GM18909 (cell line): ENCODE measurements at regions not wholly inside any gene's neighbourhood (a gene's known extent, or its start where the extent isn't known, plus 50 kb on each side); places are given as distances from the start of the nearest gene placed in this dataset.
"Not testable (repeated sequence)": the region's sequence is repeated elsewhere in the genome, so short reads cannot be mapped to it uniquely, and the experiment has no call there.

Source experiments
- ATAC-seq: cut with Tn5 transposase; IDR thresholded peaks from one replicate; pipeline ENCODE4 v1.9.1; 2021; ENCODE audit warnings: mild to moderate bottlenecking; ENCODE audit not compliant: unreplicated experiment, poor library complexity

- not testable (repeated sequence) for ATAC-seq
Observed at GRCh38 chr7:73186589-73187309, 100.9 kb upstream of the SPDYE9 start.

DNA sequence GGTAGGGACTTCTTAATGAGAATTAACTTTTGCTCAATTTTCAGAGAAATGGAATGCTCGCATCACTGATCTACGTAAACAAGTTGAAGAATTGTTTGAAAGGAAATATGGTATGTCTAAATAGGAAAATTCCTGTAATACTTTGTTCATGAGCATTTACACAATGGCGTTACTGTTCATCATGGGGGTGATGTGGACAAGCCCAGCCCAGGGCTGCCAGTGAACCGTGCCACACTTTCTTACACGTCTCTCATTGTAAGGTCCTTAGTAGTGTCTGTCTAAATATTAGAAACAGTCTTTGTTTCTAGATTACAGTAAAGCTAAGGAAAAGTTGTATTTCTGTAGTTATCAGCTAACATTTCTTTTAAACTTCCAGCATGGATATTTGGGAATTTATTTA is 91.0 kb upstream of the SPDYE9 start:
- not testable (repeated sequence) for ATAC-seq

DNA sequence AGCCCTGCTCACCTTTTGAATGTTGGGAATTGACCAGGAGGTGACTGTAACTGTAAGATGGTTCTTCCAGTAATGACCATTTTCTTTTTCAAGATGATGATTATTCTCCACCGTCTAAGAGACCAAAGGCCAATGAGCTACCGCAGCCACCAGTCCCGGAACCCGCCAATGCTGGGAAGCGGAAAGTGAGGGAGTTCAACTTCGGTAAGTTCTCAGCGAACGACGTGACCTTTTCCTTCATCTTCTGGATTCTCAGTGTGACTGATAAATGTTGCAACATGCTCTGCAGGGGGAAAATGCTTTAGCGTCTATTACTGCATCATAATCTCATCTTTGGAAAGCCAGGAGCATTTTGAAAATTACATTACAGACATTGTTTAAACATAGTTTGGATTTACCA is 89.5 kb upstream of the SPDYE9 start:
- ATAC-seq = not testable (repeated sequence)

DNA sequence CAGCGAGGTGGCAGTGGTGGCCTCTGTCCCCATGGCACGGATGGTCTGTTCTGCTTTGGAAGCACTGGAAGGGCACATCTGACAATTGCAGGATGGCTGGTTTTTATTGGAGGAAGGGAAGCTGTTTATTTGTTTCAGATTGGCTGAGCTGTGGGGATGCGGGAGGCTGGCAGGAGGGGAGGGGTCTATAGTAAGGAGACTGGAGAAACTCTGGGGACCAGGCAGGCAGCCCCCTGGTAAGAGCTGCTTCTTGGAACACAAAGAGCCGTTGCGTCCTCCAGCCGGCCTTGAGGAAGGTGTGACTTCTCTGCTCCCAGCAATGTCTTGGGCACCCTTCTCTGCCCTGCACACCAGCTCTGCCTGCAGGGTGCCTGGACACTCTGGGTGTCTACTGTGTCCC is 85.1 kb upstream of the SPDYE9 start:
- not testable (repeated sequence) for ATAC-seq

GRCh38 chr7:73170415-73170814 is 84.6 kb upstream of the SPDYE9 start:
- ATAC-seq = not testable (repeated sequence)

DNA sequence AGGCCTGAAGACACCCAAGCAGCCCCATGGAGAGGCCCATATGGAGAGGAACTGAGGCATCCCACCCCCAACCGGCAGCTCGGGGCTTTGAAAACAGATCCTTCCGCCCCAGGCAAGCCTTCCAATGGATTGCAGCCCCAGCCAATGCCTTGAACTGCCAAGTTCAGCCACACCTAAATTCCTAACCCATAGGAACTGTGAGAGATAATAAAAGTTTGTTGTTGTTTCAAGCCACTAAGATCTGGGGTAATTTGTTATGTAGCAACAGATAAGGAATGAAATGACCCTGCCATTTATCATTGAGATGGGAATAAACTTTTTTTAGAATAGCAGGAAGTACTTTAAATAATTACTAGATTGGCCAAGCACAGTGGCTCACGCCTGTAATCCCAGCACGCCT is 80.3 kb upstream of the SPDYE9 start:
- ATAC-seq = not testable (repeated sequence)

DNA sequence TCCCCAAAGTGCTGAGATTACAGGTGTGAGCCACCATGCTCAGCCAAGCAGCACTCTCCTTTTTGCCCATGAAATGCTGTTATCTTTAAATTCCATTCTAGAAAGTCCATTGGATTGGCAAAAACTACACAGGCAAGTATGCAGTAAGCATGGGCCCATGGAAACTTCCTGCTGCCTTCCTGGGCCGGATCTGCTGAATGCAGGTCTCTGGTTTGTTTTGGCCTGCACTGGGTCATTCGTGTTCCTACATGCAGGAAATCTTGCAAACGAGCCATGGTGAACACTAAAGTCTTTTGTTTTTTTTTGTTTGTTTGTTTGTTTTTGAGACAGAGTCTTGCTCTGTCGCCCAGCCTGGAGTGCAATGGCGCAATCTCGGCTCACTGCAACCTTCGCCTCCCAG is 76.8 kb upstream of the SPDYE9 start:
- not testable (repeated sequence) for ATAC-seq

DNA sequence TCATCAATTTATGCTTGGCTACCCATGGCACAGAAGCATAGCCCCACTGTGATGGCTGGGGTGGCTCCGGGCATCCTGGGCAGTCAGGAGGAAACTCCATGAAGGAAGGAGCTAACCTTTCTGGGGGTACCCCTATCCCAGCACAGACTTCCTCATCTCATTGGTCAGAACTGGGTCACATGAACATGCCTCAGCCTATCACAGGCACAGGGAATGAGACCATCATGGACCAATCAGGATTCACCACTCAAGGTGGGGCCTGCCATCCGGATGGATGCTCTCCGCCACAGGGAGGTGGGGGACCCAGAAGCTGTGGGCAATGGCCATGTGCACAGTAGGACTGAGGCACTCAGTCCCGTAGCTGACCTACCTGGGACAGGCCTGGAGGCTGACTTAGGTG is 75.9 kb upstream of the SPDYE9 start:
- not testable (repeated sequence) for ATAC-seq

DNA sequence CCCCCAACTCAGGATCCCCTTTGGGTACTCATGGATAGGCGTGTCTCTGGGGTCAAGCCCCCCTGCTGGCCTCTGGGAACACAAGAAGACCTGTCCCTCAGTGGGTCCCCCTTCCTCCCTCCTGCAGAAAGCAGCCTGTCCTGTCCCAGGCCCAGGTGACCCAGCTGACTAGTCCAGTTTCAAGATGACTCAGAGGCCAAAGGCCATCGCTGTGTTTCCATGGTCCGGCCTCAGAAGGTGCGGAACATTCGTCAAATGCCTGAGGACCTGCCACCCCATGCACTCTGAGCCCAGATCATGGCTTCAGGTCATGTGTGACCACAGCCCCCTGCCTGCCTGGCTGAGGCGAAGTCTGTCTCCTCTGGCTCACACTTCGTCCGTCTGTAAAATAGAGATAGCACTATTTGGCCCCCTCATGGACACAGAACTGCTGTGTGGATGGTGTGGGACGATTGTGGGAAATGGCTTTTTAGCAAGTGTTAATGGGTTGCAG is 71.4 kb upstream of the SPDYE9 start:
- ATAC-seq = not testable (repeated sequence)

DNA sequence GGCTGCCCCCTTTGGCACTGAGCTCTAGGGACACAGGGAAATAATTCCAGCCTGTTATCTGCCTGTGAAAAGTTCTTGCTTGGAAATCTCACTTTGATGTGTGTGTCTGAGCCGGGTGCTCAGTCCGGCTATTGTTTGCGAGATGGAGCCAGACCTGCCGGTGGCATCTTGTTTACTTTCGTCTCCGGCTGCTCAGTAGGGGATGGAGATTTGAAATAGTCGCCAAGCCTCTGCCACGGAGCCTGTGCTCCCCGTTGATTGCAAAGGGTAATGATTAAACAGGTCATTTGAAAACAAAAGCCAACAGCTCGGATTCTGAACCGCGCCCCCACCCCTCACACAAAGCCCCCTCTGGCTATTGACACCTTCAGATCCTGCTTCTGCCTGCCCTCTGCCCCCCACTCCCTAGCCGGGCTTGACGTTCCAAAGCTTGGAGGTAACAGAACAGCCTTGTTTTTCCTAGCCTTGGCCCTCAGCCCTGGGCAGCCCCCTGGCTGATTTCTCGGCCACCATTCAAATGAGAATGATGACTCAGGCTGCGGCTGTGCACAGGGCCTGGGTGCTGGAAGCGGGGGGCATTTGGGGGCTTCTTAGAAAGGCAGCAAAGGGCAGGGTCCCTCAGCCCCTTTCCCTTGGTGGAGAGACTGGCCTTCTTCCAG is 70.8 kb upstream of the SPDYE9 start:
- ATAC-seq = not testable (repeated sequence)

DNA sequence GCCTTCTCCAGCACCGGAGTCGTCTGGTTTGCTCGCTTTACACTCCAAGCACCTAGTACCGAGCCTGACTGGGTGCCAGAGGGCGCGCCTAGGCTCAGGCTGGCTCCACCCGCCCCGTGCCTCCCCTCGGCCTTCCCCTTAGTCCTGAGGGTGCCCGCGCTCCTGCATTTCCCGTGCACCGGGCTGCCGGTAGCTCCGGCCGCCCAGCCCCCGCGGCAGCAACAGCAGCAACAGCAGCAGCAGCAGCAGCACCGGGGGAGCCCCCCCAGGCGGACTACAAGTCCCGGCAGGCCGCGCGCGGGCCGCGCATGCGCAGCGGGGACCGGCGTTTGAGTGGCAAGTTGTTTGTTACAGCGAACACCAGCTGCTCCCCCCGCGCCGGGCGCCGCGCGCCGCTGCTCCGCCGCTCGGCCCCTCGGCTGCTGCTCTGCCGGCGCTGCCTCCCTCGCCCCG is 68.8 kb upstream of the SPDYE9 start:
- ATAC-seq = peak; percentile 91

DNA sequence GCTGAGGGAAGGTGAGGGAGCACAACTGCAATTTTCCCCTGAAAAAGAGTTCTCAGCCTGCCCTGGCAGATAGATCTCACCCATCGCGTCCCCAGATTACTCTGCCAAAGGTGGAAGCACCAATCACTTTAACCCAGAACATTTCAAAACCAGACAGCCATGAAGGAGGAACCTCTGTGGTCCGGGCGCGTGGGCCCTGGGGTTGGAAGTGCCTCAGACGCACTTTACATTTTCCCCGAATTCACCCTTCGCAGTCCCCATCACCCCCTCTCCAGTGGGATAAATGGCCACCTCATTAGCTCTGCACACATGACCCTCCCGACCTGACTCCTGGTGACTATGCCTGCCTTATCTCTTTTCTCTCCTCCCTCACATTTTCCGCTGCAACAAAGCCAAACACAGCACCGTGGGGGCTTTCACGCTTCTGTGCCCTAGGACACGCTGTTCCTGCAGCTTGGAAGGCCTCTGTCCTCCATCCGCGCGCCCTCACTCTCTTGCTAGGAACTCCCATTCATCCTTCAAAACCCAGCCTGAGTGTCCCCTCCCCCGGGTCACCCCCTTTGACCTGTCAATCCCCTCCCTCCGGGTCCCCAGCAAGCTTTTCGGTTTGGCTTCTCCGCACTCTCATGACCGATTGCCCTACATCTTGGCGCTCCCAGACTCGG is 68.2 kb upstream of the SPDYE9 start:
- not testable (repeated sequence) for ATAC-seq

GRCh38 chr7:73148570-73148969 is 62.7 kb upstream of the SPDYE9 start:
- ATAC-seq = not testable (repeated sequence)

GRCh38 chr7:73147681-73148080 is 61.8 kb upstream of the SPDYE9 start:
- ATAC-seq = not testable (repeated sequence)

DNA sequence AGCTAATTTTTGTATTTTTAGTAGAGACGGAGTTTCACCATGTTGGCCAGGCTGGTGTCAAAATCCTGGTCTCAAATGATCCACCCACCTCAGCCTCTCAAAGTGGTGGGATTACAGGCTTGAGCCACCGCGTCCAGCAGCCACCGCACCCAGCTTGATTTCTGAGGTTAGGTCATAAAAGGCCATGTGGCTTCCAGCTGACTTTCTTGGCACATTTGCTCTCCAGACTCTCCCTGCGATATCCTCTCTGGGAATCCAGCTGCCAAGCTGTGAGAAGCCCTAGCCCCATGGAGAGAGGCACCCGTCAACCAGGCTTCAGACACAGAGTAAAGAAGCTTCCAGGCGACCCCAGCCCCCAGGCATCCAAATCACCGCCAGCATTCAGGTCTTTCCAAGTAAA is 58.2 kb upstream of the SPDYE9 start:
- not testable (repeated sequence) for ATAC-seq

DNA sequence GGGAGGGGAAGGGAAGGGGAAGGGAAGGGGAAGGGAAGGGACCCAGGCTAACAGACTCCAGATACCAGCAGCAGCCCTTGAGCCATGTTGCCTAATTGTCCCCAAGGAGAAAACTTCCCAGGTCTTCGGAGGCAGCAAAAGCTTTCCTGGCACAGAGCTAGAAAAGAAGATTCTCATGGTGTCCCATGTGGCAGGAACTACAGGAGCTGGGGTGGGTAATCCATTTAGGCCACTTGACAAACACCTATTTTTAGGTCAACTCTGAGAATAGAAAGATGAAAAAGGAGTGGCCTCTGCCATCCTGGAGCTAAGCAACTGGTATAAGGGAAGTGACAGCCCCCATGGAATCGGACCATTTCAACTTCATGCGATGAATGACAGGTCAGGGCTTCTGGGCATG is 52.1 kb upstream of the SPDYE9 start:
- ATAC-seq = not testable (repeated sequence)
